Mucosa of rectum (tissue), 2 donors: ENCODE measurements at regions not wholly inside any gene's neighbourhood (a gene's known extent, or its start where the extent isn't known, plus 50 kb on each side); places are given as distances from the start of the nearest gene placed in this dataset.

Source experiments
- H3K27ac ChIP-seq, 2 donors: one replicate each; pipeline ENCODE4 v1.7.0; 2013; ENCODE audit warnings: inconsistent platforms in 2 of 2, low read depth in 2 of 2, low read length in 2 of 2
- H3K27me3 ChIP-seq, 2 donors: one replicate each; pipeline ENCODE4 v1.7.0; 2013; ENCODE audit warnings: low read length in 2 of 2; ENCODE audit not compliant: control insufficient read depth in 2 of 2, insufficient read depth in 2 of 2
- H3K36me3 ChIP-seq, 2 donors: one replicate each; pipeline ENCODE4 v1.7.0; 2013; ENCODE audit warnings: low read length in 2 of 2; ENCODE audit not compliant: control insufficient read depth in 2 of 2, insufficient read depth in 2 of 2
- H3K4me1 ChIP-seq, 2 donors: one replicate each; pipeline ENCODE4 v1.7.0; 2013; ENCODE audit warnings: low read length in 2 of 2, mild to moderate bottlenecking in 1 of 2; ENCODE audit not compliant: control insufficient read depth in 2 of 2, insufficient read depth in 2 of 2
- H3K4me3 ChIP-seq, 2 donors: one replicate each; pipeline ENCODE4 v1.7.0; 2013; ENCODE audit warnings: low read length in 2 of 2
- H3K9ac ChIP-seq, 2 donors: one replicate each; pipeline ENCODE4 v1.7.0; 2013; ENCODE audit warnings: low read length in 2 of 2, low read depth in 1 of 2, mild to moderate bottlenecking in 1 of 2
- H3K9me3 ChIP-seq, 2 donors: one replicate each; pipeline ENCODE4 v1.7.0; 2013; ENCODE audit warnings: low read length in 2 of 2; ENCODE audit not compliant: control insufficient read depth in 2 of 2
- donor health status: healthy.
- donor health status: Normal muscosa, but diverticular disease.

DNA sequence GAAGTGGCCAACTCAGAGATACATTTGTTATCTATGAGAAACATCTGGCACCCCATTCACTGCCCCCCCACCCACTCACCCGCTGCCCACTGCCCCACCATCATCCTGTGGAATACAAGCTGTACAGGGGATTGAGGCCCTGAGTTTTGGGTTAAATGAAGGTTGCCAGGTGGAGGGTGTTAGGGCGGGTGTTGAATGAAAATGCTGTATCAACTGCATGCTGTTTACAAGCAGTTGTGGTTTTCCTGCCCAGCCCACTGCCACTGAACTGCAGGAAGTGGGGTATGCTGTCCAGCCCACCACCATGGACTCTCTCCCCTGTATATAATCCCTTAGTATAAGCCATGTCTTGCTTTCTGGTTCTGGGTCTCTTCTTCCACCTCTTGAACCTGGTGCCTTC, 481.9 kb downstream of the METTL4 start:
- no peak overlapping the region for H3K27ac ChIP-seq
- H3K9ac ChIP-seq, result no peak overlapping the region
- no peak overlapping the region for H3K4me3 ChIP-seq
- no peaks in the 10 kb centered on the region for H3K9me3 ChIP-seq
- H3K27me3 ChIP-seq, result no peaks in the 10 kb centered on the region
- H3K4me1 ChIP-seq, result no peaks in the 10 kb centered on the region
- H3K36me3 ChIP-seq, result no peaks in the 10 kb centered on the region

DNA sequence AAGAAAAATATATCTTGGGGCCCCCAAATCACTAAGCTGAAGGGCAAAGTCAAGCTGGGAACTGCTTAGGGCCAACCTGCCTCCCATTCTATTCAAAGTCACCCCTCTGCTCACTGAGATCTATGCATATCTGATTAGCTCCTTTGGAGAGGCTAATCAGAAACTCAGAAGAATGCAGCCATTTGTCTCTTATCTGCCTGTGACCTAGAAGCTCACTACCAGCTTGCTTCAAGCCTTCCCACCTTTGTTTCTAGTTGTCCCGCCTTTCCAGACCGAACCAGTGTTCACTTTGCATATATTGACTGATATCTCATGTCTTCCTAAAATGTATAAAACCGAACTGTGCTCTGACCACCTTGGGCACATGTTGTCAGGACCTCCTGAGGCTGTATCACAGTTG, 479.4 kb downstream of the METTL4 start:
- no peaks in the 10 kb centered on the region for H3K36me3 ChIP-seq
- no peak overlapping the region for H3K9ac ChIP-seq
- H3K4me1 ChIP-seq, result no peaks in the 10 kb centered on the region
- no peak overlapping the region for H3K4me3 ChIP-seq
- no peak overlapping the region for H3K27ac ChIP-seq
- H3K27me3 ChIP-seq, result no peaks in the 10 kb centered on the region
- no peaks in the 10 kb centered on the region for H3K9me3 ChIP-seq

DNA sequence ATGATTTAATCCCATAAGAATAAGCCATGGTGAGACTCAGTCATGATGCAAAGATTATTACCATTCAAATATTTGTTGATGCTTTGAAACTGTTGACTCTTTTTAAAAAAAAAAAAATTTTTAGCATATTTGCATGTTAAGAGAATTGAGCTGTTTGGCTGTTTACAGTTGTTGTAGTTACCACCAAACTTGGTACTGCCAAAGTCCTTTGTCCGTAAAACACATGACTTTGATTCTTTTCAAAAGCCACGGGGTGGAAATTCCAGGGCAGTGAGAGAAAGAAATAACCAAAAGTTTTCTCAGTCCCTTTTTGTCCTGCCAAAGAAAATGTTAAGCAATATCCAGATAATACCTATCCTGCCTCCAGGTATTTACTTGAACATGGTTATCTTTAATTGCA, 474.8 kb downstream of the METTL4 start:
- Histone ChIP-seq H3K9ac (no peak overlapping the region), H3K4me1 (no peaks in the 10 kb centered on the region), H3K27ac (no peak overlapping the region), H3K9me3 (no peaks in the 10 kb centered on the region), H3K4me3 (no peak overlapping the region), H3K27me3 (no peaks in the 10 kb centered on the region), H3K36me3 (no peaks in the 10 kb centered on the region)

DNA sequence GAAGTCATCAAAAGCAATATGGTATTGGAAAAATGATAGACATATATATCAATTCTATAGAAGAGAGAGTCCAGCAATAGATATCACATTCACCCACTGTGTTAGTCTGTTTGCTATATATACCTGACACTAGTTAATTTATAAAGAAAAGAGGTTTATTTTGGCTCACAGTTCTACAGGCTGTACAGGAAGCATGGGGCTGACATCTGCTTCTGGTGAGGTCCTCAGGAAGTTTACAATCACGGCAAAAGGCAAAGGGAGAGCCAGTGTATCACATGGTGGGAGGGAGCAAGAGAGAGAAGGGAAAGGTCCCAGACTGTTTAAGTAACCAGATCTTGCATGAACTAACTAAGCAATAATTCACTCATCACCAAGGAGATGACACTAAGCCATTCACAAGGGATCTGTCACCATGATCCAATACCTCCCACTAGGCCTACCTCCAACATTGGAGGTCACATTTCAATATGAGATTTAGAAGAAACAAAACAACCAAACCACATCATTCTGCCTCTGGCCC, 470.6 kb downstream of the METTL4 start:
- Histone ChIP-seq H3K9me3 (no peaks in the 10 kb centered on the region), H3K4me1 (no peaks in the 10 kb centered on the region), H3K27me3 (no peaks in the 10 kb centered on the region), H3K9ac (no peak overlapping the region), H3K4me3 (no peak overlapping the region), H3K36me3 (no peaks in the 10 kb centered on the region), H3K27ac (no peak overlapping the region)

DNA sequence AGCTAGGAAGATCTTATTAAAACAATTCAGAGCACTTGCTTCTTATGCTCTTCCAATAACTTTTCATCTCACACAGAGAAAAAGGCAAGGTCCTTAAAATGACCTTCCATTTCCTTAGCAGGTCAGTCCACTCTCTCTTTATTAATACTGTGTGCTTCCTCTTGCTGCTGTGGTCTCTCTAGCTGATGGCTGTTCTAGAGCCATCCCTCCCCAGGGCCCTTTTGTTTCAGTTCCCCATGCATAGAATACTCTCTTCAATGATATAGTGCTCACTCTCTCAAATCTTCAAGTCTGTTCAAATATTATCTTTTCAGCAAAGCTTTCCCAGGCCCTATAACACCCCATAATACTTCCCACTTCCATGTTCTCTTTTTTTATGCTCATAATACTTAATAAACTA, 469.3 kb downstream of the METTL4 start:
- no peaks in the 10 kb centered on the region for H3K4me1 ChIP-seq
- H3K4me3 ChIP-seq, result no peak overlapping the region
- no peaks in the 10 kb centered on the region for H3K27me3 ChIP-seq
- H3K36me3 ChIP-seq, result no peaks in the 10 kb centered on the region
- H3K9ac ChIP-seq, result no peak overlapping the region
- H3K9me3 ChIP-seq, result no peaks in the 10 kb centered on the region
- H3K27ac ChIP-seq, result no peak overlapping the region

DNA sequence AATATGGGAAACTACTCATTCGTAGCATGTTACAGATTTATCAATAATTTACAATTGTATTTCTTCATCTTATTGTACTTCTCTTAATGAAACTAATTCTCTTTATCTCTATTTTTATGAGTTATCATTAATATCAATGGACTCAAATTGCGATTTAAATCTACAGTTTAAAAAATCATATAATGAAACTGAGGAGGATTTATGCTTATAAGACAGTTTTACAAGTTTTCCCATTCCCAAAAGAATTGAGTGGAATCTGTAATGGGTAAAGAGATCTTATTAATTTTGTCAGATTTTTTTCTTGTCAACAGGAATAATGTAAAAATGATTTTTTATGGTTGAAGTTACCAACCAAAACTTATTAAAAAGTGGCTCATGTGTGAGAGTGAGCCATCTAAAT, 468.0 kb downstream of the METTL4 start:
- no peak overlapping the region for H3K4me3 ChIP-seq
- H3K27me3 ChIP-seq, result no peaks in the 10 kb centered on the region
- H3K4me1 ChIP-seq, result no peaks in the 10 kb centered on the region
- H3K9me3 ChIP-seq, result no peaks in the 10 kb centered on the region
- H3K27ac ChIP-seq, result no peak overlapping the region
- H3K9ac ChIP-seq, result no peak overlapping the region
- H3K36me3 ChIP-seq, result no peaks in the 10 kb centered on the region

DNA sequence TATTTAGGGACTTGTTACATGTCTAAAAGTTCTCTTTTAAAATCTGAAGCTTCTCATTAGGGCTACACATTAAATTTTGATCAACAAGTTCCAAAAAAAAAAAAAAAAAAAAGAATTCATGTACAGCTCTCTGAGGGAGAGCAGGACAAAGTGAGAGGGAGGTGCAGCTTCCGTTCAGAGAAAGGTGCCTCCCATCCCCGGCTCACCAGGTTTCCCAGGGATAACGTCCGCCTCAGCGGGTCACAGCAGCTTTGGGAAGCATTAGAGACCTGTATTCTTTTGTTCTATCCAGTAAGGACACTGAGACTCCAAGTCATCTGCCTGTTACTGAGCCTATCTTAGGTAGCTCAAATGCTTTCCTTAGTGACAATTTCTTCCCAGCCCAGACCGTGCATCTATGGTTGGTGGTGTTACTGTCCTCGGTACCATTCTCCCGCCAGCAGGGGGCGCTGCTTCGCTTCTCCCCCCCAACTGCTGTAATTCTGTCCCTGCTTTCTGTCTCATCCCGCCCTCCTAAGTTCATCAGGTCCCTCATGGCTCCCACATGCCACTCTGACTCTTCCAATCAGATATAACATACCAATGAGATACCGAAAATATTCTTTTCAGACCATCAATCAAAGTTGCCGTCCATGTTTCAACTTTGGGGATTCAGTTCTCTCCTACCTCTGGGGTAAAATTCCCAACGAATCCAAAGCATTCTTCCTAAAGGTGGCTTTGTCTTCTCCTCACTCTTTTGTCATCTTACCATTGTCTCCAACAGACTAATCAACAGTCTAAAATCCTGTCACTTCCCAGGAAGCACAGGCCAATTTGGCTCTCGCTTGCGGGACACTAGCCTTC, 466.5 kb downstream of the METTL4 start:
- Histone ChIP-seq H3K4me3 (no peak overlapping the region), H3K36me3 (no peaks in the 10 kb centered on the region), H3K9ac (no peak overlapping the region), H3K9me3 (no peaks in the 10 kb centered on the region), H3K27me3 (no peaks in the 10 kb centered on the region), H3K27ac (no peak overlapping the region), H3K4me1 (no peaks in the 10 kb centered on the region)

DNA sequence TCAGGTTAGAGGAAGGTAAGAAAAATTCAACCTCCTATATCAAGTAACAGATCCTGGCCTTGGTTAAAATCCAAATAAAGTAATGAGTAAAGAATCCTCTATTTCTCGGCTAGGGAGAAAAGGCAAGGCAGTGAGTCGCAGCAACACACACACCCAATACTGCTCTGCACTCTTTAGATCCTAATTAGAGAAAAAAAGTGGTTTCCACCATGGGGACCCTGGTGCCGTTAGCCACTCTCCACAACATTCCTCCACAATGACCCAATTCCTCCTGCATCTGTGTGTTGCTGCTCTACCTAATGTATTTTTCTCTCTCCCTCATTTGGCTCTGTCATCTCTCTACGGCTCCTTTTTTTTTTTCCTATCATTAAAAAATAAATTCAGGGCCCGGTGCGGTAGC, 462.7 kb downstream of the METTL4 start:
- no peak overlapping the region for H3K4me3 ChIP-seq
- no peaks in the 10 kb centered on the region for H3K9me3 ChIP-seq
- H3K36me3 ChIP-seq, result no peaks in the 10 kb centered on the region
- H3K4me1 ChIP-seq, result no peaks in the 10 kb centered on the region
- H3K27me3 ChIP-seq, result no peaks in the 10 kb centered on the region
- no peak overlapping the region for H3K27ac ChIP-seq
- H3K9ac ChIP-seq, result no peak overlapping the region

DNA sequence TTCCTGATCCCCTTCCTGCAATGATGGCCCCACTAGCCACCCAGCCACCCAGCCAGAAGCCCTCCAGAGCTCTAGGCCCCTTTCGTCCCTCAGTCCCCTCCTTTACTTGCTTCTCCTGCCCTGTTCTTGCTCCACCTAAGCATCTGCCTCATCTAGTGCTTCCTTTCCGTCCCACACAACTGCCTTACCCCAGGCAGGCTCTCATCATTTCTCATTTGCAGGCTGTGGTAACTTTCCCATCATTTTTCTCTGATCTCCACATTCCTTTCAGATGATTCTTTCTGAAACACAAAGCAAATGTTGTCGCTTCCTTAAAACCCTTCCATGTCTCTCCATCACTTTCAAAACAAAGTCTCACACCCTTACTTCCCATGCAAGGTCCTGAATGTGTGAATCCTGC, 459.8 kb downstream of the METTL4 start:
- H3K4me3 ChIP-seq, result no peak overlapping the region
- no peaks in the 10 kb centered on the region for H3K27me3 ChIP-seq
- no peak overlapping the region for H3K27ac ChIP-seq
- H3K36me3 ChIP-seq, result no peaks in the 10 kb centered on the region
- no peaks in the 10 kb centered on the region for H3K4me1 ChIP-seq
- no peaks in the 10 kb centered on the region for H3K9me3 ChIP-seq
- H3K9ac ChIP-seq, result no peak overlapping the region

DNA sequence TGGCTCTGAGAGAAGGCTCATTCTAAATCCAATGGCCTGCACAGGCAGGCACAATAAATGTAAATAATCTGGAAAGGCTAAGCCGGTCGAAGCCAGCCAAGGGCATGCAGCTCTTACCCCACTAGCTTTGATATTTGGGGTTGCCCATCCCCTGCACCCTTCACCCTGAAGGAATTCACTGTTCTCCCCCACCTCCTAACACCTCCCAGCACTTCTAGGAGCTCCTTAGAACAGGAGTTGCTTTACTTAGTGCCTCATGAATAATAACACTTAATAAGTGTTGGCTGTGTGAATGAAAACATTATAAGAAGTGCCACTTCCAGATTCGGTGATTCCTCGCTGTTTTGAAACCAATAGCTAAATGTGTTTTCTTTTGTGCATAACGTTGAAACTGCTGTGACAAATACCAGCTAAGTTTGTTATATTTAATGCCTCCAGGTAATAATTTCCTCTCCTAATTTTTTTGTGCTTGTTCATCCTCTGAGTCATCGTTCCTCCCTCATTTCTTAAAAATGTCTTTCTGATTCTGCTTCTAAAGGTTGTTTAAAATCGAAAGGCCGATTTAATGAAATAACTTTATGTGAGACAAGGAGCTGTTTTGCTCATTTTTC, 458.8 kb downstream of the METTL4 start:
- Histone ChIP-seq H3K4me1 (no peaks in the 10 kb centered on the region), H3K9ac (no peak overlapping the region), H3K36me3 (no peaks in the 10 kb centered on the region), H3K9me3 (no peaks in the 10 kb centered on the region), H3K27ac (no peak overlapping the region), H3K27me3 (no peaks in the 10 kb centered on the region), H3K4me3 (no peak overlapping the region)
